ENCODE measurements at regions not wholly inside any gene's neighbourhood (a gene's known extent, or its start where the extent isn't known, plus 50 kb on each side); places are given as distances from the start of the nearest gene placed in this dataset.

GRCh38 chrX:25180242-25180641, 164.5 kb upstream of the ARX start:
- H3K4me3 ChIP-seq (ENCODE audit: low read depth, low read length): no peak overlapping the region
- no peak for TF ChIP-seq CTCF (IDR thresholded peaks at IDR 0.05; ENCODE audit: insufficient read depth, low read depth, low read length)
- DNase-seq (ENCODE audit: low read depth): no peak

DNA sequence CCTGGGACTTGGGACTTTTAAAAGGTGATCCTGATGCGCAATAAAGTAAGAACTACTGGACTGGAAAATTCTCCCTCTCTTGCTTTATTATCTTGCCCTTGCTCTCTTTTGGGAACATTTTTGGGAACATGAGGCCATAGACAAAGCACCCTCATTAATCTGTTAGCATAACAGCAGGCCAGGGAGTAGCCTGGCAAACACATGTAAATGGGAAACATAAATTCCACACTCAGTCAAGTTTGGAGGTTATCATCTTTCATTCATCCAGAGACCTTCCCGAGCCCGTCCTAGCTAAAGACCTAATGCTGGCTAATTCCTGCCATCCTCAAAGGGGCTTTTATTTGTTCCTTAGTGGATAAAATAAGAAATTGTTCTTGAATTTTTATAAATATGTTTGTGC, 162.8 kb upstream of the ARX start:
- no peak overlapping the region for H3K4me3 ChIP-seq (ENCODE audit: low read depth, low read length)
- DNase-seq (ENCODE audit: low read depth): no peak
- TF ChIP-seq CTCF (IDR thresholded peaks at IDR 0.05; ENCODE audit: insufficient read depth, low read depth, low read length): no peak

DNA sequence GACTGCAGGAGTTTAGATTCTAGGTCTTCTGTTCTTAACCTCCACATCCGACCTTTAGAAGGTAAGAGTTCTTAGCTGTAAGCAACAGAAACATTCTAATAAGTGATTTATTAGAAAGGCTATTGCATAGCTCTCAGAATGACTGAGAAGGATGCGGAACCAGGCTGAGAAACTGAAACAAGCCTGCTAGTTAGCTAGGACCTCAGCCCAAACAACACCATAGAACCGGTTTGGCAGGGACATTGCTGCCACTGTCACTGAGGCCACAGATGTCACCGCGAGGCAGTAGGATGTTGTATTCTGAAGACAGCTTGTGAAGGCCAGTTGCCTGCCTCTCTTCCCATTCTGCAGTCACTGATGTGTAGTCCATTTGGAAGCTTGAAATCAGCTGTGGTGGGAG, 160.0 kb upstream of the ARX start:
- H3K4me3 ChIP-seq (ENCODE audit: low read depth, low read length): no peak overlapping the region
- no peak for DNase-seq (ENCODE audit: low read depth)
- TF ChIP-seq CTCF (IDR thresholded peaks at IDR 0.05; ENCODE audit: insufficient read depth, low read depth, low read length): no peak

DNA sequence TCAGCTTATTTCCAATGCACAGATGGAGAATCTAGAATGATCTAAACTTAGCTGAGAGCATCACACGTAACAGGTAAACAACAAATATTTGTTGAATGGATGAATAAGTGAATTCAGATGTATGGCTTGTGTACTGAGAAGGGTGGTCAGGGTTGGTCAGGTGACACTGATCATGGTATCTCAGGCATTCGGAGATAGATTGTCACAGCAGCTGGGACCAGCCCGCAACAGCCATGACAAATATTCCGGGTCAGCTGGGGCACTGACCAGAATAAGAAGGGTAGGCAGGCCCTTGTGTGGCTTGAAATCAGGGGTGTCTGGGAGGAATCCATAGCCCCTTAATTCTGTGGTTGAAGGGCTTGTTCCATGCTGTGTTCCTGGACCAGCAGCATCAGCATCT, 159.4 kb upstream of the ARX start:
- no peak overlapping the region for H3K4me3 ChIP-seq (ENCODE audit: low read depth, low read length)
- DNase-seq (ENCODE audit: low read depth): no peak
- no peak for TF ChIP-seq CTCF (IDR thresholded peaks at IDR 0.05; ENCODE audit: insufficient read depth, low read depth, low read length)

DNA sequence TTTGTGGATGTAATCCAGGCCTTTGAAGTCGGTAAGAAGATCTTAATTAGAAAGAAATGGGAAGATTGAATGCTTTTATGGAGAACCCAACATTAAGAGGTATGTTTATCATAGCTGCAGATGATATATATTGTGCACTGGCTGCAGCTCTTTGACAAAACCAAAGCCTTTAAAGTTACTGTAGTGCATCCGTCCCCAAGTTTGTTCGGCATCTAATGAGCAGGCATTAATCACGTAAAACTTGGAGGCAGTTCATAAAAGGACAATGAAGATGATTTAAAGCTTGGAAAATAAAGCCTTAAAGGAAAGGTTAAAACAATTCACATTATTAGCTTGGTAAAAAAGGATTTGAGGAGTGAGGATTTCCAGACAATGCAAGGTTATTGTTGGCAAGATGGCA, 150.8 kb upstream of the ARX start:
- no peak for TF ChIP-seq CTCF (IDR thresholded peaks at IDR 0.05; ENCODE audit: insufficient read depth, low read depth, low read length)
- DNase-seq (ENCODE audit: low read depth): no peak

GRCh38 chrX:25166145-25166544, 150.4 kb upstream of the ARX start:
- DNase-seq (ENCODE audit: low read depth): no peak
- TF ChIP-seq CTCF (IDR thresholded peaks at IDR 0.05; ENCODE audit: insufficient read depth, low read depth, low read length): no peak
- no peak overlapping the region for H3K4me3 ChIP-seq (ENCODE audit: low read depth, low read length)

More for the DNA sequence above, 150.8 kb upstream of the ARX start:
- no peak overlapping the region for H3K4me3 ChIP-seq (ENCODE audit: low read depth, low read length)

DNA sequence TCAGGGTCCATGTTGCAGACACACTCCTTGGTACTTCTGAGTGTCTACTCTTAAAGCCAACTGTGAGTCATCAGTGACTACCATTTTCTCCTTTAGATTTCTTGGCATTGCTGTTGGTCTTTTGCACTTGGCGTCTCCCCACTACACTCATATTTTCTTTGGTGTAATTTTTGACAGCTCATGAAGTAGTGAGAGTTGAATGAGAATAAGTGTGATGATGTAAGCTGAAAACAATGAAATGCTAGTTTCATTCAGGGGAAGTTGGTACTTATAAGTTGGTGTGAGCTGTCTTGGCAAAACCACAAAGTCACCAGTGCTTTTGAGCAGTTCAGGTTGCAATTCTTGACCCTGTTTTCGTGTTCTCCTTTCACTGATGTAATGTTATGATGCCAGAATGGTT, 142.9 kb upstream of the ARX start:
- no peak for TF ChIP-seq CTCF (IDR thresholded peaks at IDR 0.05; ENCODE audit: insufficient read depth, low read depth, low read length)
- DNase-seq (ENCODE audit: low read depth): no peak
- no peak overlapping the region for H3K4me3 ChIP-seq (ENCODE audit: low read depth, low read length)
